HG03469 (cell line): ENCODE measurements at regions not wholly inside any gene's neighbourhood (a gene's known extent, or its start where the extent isn't known, plus 50 kb on each side); places are given as distances from the start of the nearest gene placed in this dataset.
A peak's percentile ranks its signal among the peaks of the same experiment; 100 is the strongest.
"Not testable (repeated sequence)": the region's sequence is repeated elsewhere in the genome, so short reads cannot be mapped to it uniquely, and the experiment has no call there.

Source experiments
- ATAC-seq: cut with Tn5 transposase; IDR thresholded peaks from one replicate; pipeline ENCODE4 v1.9.1; 2021; ENCODE audit warnings: mild to moderate bottlenecking, moderate library complexity, moderate number of reproducible peaks; ENCODE audit not compliant: unreplicated experiment

- no peak for ATAC-seq
Measured at GRCh38 chr6:56904068-56904467, 50.8 kb upstream of the BEND6 start.

GRCh38 chr6:56902641-56903464, 52.1 kb upstream of the BEND6 start:
- ATAC-seq = no peak

GRCh38 chr6:56900784-56901183, 54.1 kb upstream of the BEND6 start:
- ATAC-seq = no peak

- ATAC-seq = no peak
Measured at GRCh38 chr6:56899753-56900152, 55.2 kb upstream of the BEND6 start.

- ATAC-seq = no peak
Measured at GRCh38 chr6:56899311-56899710, 55.6 kb upstream of the BEND6 start.

- no peak for ATAC-seq
Measured at GRCh38 chr6:56897789-56898529, 56.9 kb upstream of the BEND6 start.

- no peak for ATAC-seq
Measured at GRCh38 chr6:56891754-56892153, 63.2 kb upstream of the BEND6 start.

- peak; percentile 97 for ATAC-seq
Measured at GRCh38 chr6:56890683-56891429, 64.1 kb upstream of the BEND6 start.

- ATAC-seq = no peak
Measured at GRCh38 chr6:56890066-56890465, 64.8 kb upstream of the BEND6 start.

- ATAC-seq = no peak
Measured at GRCh38 chr6:56889492-56889891, 65.4 kb upstream of the BEND6 start.

- ATAC-seq = no peak
Measured at GRCh38 chr6:56888687-56889086, 66.2 kb upstream of the BEND6 start.

GRCh38 chr6:56887086-56887485, 67.8 kb upstream of the BEND6 start:
- no peak for ATAC-seq

- ATAC-seq = no peak
Measured at GRCh38 chr6:56877922-56878321, 77.0 kb upstream of the BEND6 start.

- ATAC-seq = no peak
Measured at GRCh38 chr6:56875961-56876360, 78.9 kb upstream of the BEND6 start.

GRCh38 chr6:56875523-56875922, 79.4 kb upstream of the BEND6 start:
- no peak for ATAC-seq

- no peak for ATAC-seq
Measured at GRCh38 chr6:56874328-56874727, 80.6 kb upstream of the BEND6 start.

GRCh38 chr6:56870053-56870452, 84.9 kb upstream of the BEND6 start:
- not testable (repeated sequence) for ATAC-seq

GRCh38 chr6:56869346-56869745, 85.6 kb upstream of the BEND6 start:
- no peak for ATAC-seq

- ATAC-seq = no peak
Measured at GRCh38 chr6:56868687-56869086, 86.2 kb upstream of the BEND6 start.

GRCh38 chr6:56866917-56867522, 87.9 kb upstream of the BEND6 start:
- no peak for ATAC-seq
